Karpas-422 (cell line): ENCODE measurements at regions not wholly inside any gene's neighbourhood (a gene's known extent, or its start where the extent isn't known, plus 50 kb on each side); places are given as distances from the start of the nearest gene placed in this dataset.

Source experiments
- DNase-seq: peaks from one replicate; pipeline ENCODE4 v3.0.0-alpha.2; 2015
- H2AFZ ChIP-seq: fragments of 200-600 bp; sonication (generic); 2 replicates; pipeline ENCODE4 v1.6.1; 2014; ENCODE audit warnings: antibody characterized with exemption, low read length, mixed read lengths
- H3K27ac ChIP-seq: fragments of 200-600 bp; sonication (generic); 2 replicates; pipeline ENCODE4 v1.5.1; 2014; ENCODE audit warnings: mild to moderate bottlenecking, low read length, moderate library complexity
- H3K27me3 ChIP-seq: fragments of 200-600 bp; sonication (generic); 2 replicates; pipeline ENCODE4 v1.6.1; 2014; ENCODE audit warnings: low read length, mixed read lengths
- H3K36me3 ChIP-seq: fragments of 200-600 bp; sonication (generic); 2 replicates; pipeline ENCODE4 v1.6.1; 2014; ENCODE audit warnings: low read length, mixed read lengths; ENCODE audit not compliant: insufficient read depth
- H3K4me1 ChIP-seq: fragments of 200-600 bp; sonication (generic); 2 replicates; pipeline ENCODE4 v1.6.1; 2014; ENCODE audit warnings: mild to moderate bottlenecking, low read length, mixed read lengths
- H3K4me2 ChIP-seq: fragments of 200-600 bp; sonication (generic); 2 replicates; pipeline ENCODE4 v1.6.1; 2014; ENCODE audit warnings: low read length, low read depth, mild to moderate bottlenecking; ENCODE audit not compliant: poor library complexity, severe bottlenecking
- H3K4me3 ChIP-seq: fragments of 200-600 bp; sonication (generic); 2 replicates; pipeline ENCODE4 v1.5.1; 2014; ENCODE audit warnings: mild to moderate bottlenecking, antibody characterized with exemption, low read length, mixed read lengths
- H3K79me2 ChIP-seq: fragments of 200-600 bp; sonication (generic); 2 replicates; pipeline ENCODE4 v1.6.1; 2014; ENCODE audit warnings: mild to moderate bottlenecking, low read length, mixed read lengths
- H3K9ac ChIP-seq: fragments of 200-600 bp; sonication (generic); 2 replicates; pipeline ENCODE4 v1.6.0; 2014; ENCODE audit warnings: low read length
- H3K9me2 ChIP-seq: fragments of 200-600 bp; sonication (generic), shearing (Covaris generic); replicated peaks from 2 replicates; pipeline ENCODE4 v1.6.0; 2014; ENCODE audit warnings: mild to moderate bottlenecking, low read length, moderate library complexity; ENCODE audit not compliant: insufficient read depth
- H3K9me3 ChIP-seq: fragments of 300-700, 200-600 bp; sonication (generic); 2 replicates; pipeline ENCODE4 v1.6.1; 2014; ENCODE audit warnings: low read length, mixed read lengths
- H4K20me1 ChIP-seq: fragments of 200-600 bp; sonication (generic); 2 replicates; pipeline ENCODE4 v1.6.1; 2014; ENCODE audit warnings: mild to moderate bottlenecking, antibody characterized with exemption, low read length, low read depth; ENCODE audit not compliant: insufficient read depth

- Histone ChIP-seq H3K9me3 (no peaks in the 10 kb centered on the region), H3K4me1 (no peaks in the 10 kb centered on the region), H3K4me3 (no peak overlapping the region), H3K36me3 (no peaks in the 10 kb centered on the region), H3K27ac (no peak overlapping the region), H3K9me2 (no peaks in the 10 kb centered on the region), H4K20me1 (no peaks in the 10 kb centered on the region), H2AFZ (no peak overlapping the region), H3K4me2 (no peak overlapping the region), H3K9ac (no peak overlapping the region), H3K79me2 (no peaks in the 10 kb centered on the region), H3K27me3 (no peaks in the 10 kb centered on the region)
- DNase-seq, result no peak
Measured at GRCh38 chr10:78623578-78624215, 445.1 kb upstream of the ZMIZ1 start.

- Histone ChIP-seq H3K4me1 (no peaks in the 10 kb centered on the region), H3K4me3 (no peak overlapping the region), H3K36me3 (no peaks in the 10 kb centered on the region), H3K9me2 (no peaks in the 10 kb centered on the region), H4K20me1 (no peaks in the 10 kb centered on the region), H3K9me3 (no peaks in the 10 kb centered on the region), H3K27ac (no peak overlapping the region), H3K9ac (no peak overlapping the region), H3K79me2 (no peaks in the 10 kb centered on the region), H3K4me2 (no peak overlapping the region), H3K27me3 (no peaks in the 10 kb centered on the region), H2AFZ (no peak overlapping the region)
- DNase-seq, result no peak
Measured at GRCh38 chr10:78624791-78625190, 444.0 kb upstream of the ZMIZ1 start.

- Histone ChIP-seq H3K4me2 (no peak overlapping the region), H3K79me2 (no peaks in the 10 kb centered on the region), H3K36me3 (no peaks in the 10 kb centered on the region), H3K9ac (no peak overlapping the region), H3K27ac (no peak overlapping the region), H3K9me2 (no peaks in the 10 kb centered on the region), H2AFZ (no peak overlapping the region), H3K27me3 (no peaks in the 10 kb centered on the region), H4K20me1 (no peaks in the 10 kb centered on the region), H3K4me1 (no peaks in the 10 kb centered on the region), H3K9me3 (no peaks in the 10 kb centered on the region), H3K4me3 (no peak overlapping the region)
- DNase-seq, result no peak
Measured at GRCh38 chr10:78626471-78626870, 442.3 kb upstream of the ZMIZ1 start.

GRCh38 chr10:78627254-78627795, 441.4 kb upstream of the ZMIZ1 start:
- Histone ChIP-seq H3K9ac (no peak overlapping the region), H3K36me3 (no peaks in the 10 kb centered on the region), H3K9me2 (no peaks in the 10 kb centered on the region), H4K20me1 (no peaks in the 10 kb centered on the region), H3K9me3 (no peaks in the 10 kb centered on the region), H3K4me2 (no peak overlapping the region), H3K4me3 (no peak overlapping the region), H3K27me3 (no peaks in the 10 kb centered on the region), H3K27ac (no peak overlapping the region), H3K79me2 (no peaks in the 10 kb centered on the region), H2AFZ (no peak overlapping the region), H3K4me1 (no peaks in the 10 kb centered on the region)
- no peak for DNase-seq

GRCh38 chr10:78628976-78629375, 439.8 kb upstream of the ZMIZ1 start:
- H3K9me3 ChIP-seq, result no peaks in the 10 kb centered on the region
- H3K27ac ChIP-seq, result no peak overlapping the region
- no peaks in the 10 kb centered on the region for H3K79me2 ChIP-seq
- DNase-seq, result no peak
- H3K9ac ChIP-seq, result no peak overlapping the region
- no peaks in the 10 kb centered on the region for H4K20me1 ChIP-seq
- no peak overlapping the region for H3K4me2 ChIP-seq
- no peak overlapping the region for H2AFZ ChIP-seq
- H3K27me3 ChIP-seq, result no peaks in the 10 kb centered on the region
- H3K36me3 ChIP-seq, result no peaks in the 10 kb centered on the region
- H3K9me2 ChIP-seq, result no peaks in the 10 kb centered on the region
- H3K4me3 ChIP-seq, result no peak overlapping the region
- H3K4me1 ChIP-seq, result no peaks in the 10 kb centered on the region

- H3K4me1 ChIP-seq, result no peaks in the 10 kb centered on the region
- H3K27ac ChIP-seq, result no peak overlapping the region
- no peak overlapping the region for H3K4me2 ChIP-seq
- no peak overlapping the region for H3K9ac ChIP-seq
- H3K79me2 ChIP-seq, result no peaks in the 10 kb centered on the region
- no peaks in the 10 kb centered on the region for H3K36me3 ChIP-seq
- no peaks in the 10 kb centered on the region for H3K27me3 ChIP-seq
- H4K20me1 ChIP-seq, result no peaks in the 10 kb centered on the region
- DNase-seq, result no peak
- no peaks in the 10 kb centered on the region for H3K9me3 ChIP-seq
- no peaks in the 10 kb centered on the region for H3K9me2 ChIP-seq
- no peak overlapping the region for H2AFZ ChIP-seq
- H3K4me3 ChIP-seq, result no peak overlapping the region
Measured at GRCh38 chr10:78629773-78630172, 439.0 kb upstream of the ZMIZ1 start.

GRCh38 chr10:78630944-78631838, 437.6 kb upstream of the ZMIZ1 start:
- Histone ChIP-seq H3K36me3 (no peaks in the 10 kb centered on the region), H3K4me2 (no peak overlapping the region), H3K9ac (no peak overlapping the region), H3K27me3 (no peaks in the 10 kb centered on the region), H4K20me1 (no peaks in the 10 kb centered on the region), H3K27ac (no peak overlapping the region), H3K9me3 (no peaks in the 10 kb centered on the region), H3K79me2 (no peaks in the 10 kb centered on the region), H3K4me3 (no peak overlapping the region), H3K4me1 (no peaks in the 10 kb centered on the region), H3K9me2 (no peaks in the 10 kb centered on the region), H2AFZ (no peak overlapping the region)
- DNase-seq, result no peak

DNA sequence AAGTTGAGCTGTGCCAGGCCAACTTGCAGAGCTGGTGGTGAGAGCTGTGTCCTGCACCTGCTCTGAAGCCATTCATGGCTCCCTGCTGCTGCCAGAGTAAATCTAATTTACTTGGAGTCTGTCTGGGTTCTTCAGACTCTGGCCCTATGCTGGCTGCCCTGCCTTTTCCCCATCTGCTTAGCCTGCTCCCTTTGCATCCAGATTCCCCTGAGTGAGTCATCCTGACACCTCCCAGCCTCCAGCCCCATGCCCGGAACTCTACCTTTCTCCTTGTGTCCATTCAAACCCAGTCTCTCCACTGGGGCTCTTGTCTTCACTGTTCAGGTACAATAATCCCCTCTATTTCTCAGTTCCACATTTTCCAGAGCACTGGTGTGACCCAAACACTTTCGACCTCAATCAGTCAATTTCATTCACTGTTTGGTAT, 434.4 kb upstream of the ZMIZ1 start:
- Histone ChIP-seq H3K9ac (no peak overlapping the region), H3K4me2 (no peak overlapping the region)
- DNase-seq, result no peak

More for the DNA sequence above, 434.4 kb upstream of the ZMIZ1 start:
- Histone ChIP-seq H3K4me1 (no peaks in the 10 kb centered on the region), H3K79me2 (no peaks in the 10 kb centered on the region), H3K27ac (no peak overlapping the region), H3K27me3 (no peaks in the 10 kb centered on the region), H3K36me3 (no peaks in the 10 kb centered on the region), H3K9me2 (no peaks in the 10 kb centered on the region), H4K20me1 (no peaks in the 10 kb centered on the region), H2AFZ (no peak overlapping the region), H3K9me3 (no peaks in the 10 kb centered on the region), H3K4me3 (no peak overlapping the region)
